ENCODE measurements at regions not wholly inside any gene's neighbourhood (a gene's known extent, or its start where the extent isn't known, plus 50 kb on each side); places are given as distances from the start of the nearest gene placed in this dataset.

GRCh38 chr2:55809875-55810621 is 113.5 kb downstream of the EFEMP1 start:
- no peak for TF ChIP-seq SCRT1 (tag by site-specific recombination; IDR thresholded peaks at IDR 0.05; ENCODE audit: borderline replicate concordance)
- TF ChIP-seq ZNF501 (tag by site-specific recombination; IDR thresholded peaks at IDR 0.05), result no peak
- TF ChIP-seq ZSCAN16 (tag by site-specific recombination; IDR thresholded peaks at IDR 0.05), result no peak
- TF ChIP-seq ZNF433 (tag by site-specific recombination; IDR thresholded peaks at IDR 0.05; ENCODE audit: low read depth), result no peak
- TF ChIP-seq ZNF175 (tag by site-specific recombination; IDR thresholded peaks at IDR 0.05), result no peak
- no peak for TF ChIP-seq ZNF416 (tag by site-specific recombination; IDR thresholded peaks at IDR 0.05)
- TF ChIP-seq PBX3 (CRISPR knock-in tag; IDR thresholded peaks at IDR 0.05), result no peak
- no peak for TF ChIP-seq BCL6B (tag by site-specific recombination; IDR thresholded peaks at IDR 0.05)
- H3K36me3 ChIP-seq (ENCODE audit: control insufficient read depth in 2 of 2, insufficient read depth in 1 of 2, low read length in 2 of 2), result no peaks in the 10 kb centered on the region
- ChIA-PET CTCF (no interaction called here), POLR2A (no interaction called here)
- H3K27ac ChIP-seq (ENCODE audit: extremely low read depth, low read depth, low read length), result no peak overlapping the region
- no peaks in the 10 kb centered on the region; the same call in 1 of the 2 replicates for H3K4me1 ChIP-seq (ENCODE audit: control insufficient read depth, insufficient read depth, low read length)
- H3K9me3 ChIP-seq (ENCODE audit: control insufficient read depth, insufficient read depth, low read depth, low read length), result no peaks in the 10 kb centered on the region
- H3K4me3 ChIP-seq (ENCODE audit: low read depth, low read length), result no peak overlapping the region

GRCh38 chr2:55807900-55808299 is 114.3 kb upstream of the PNPT1 start:
- ChIA-PET POLR2A (no interaction called here), CTCF (no interaction called here)
- H3K36me3 ChIP-seq (ENCODE audit: control insufficient read depth in 2 of 2, insufficient read depth in 1 of 2, low read length in 2 of 2), result no peaks in the 10 kb centered on the region
- H3K4me1 ChIP-seq (ENCODE audit: control insufficient read depth, insufficient read depth, low read length), result peaks cover 3% of the 10 kb centered on the region
- H3K27ac ChIP-seq (ENCODE audit: extremely low read depth, low read depth, low read length), result no peak overlapping the region
- no peaks in the 10 kb centered on the region for H3K9me3 ChIP-seq (ENCODE audit: control insufficient read depth, insufficient read depth, low read depth, low read length)
- no peak overlapping the region for H3K4me3 ChIP-seq (ENCODE audit: low read depth, low read length)
- TF ChIP-seq ZNF280D (tag by site-specific recombination; IDR thresholded peaks at IDR 0.05) (no peak), ZNF148 (tag by site-specific recombination; IDR thresholded peaks at IDR 0.05; ENCODE audit: borderline replicate concordance) (no peak), YY2 (tag by site-specific recombination; IDR thresholded peaks at IDR 0.05) (no peak), ZNF639 (tag by site-specific recombination; IDR thresholded peaks at IDR 0.05) (no peak), ZFHX2 (tag by site-specific recombination; conservative IDR thresholded peaks at IDR 0.05) (no peak), ZNF624 (tag by site-specific recombination; IDR thresholded peaks at IDR 0.05) (no peak), ZNF335 (tag by site-specific recombination; conservative IDR thresholded peaks at IDR 0.05) (no peak), ZBTB17 (tag by site-specific recombination; IDR thresholded peaks at IDR 0.05) (no peak), PRDM10 (tag by site-specific recombination; IDR thresholded peaks at IDR 0.05) (no peak), ZNF214 (tag by site-specific recombination; IDR thresholded peaks at IDR 0.05; ENCODE audit: borderline replicate concordance) (no peak)

All from HEK293 (cell line).